HEK293T (cell line): ENCODE measurements at regions not wholly inside any gene's neighbourhood (a gene's known extent, or its start where the extent isn't known, plus 50 kb on each side); places are given as distances from the start of the nearest gene placed in this dataset.
"Not testable (repeated sequence)": the region's sequence is repeated elsewhere in the genome, so short reads cannot be mapped to it uniquely, and the experiment has no call there.

Source experiments
- CTCF ChIA-PET: fragments of 350-600 bp; formaldehyde crosslinking; extraction: SDS; loops from one replicate; lab custom pipeline; 2021; ENCODE audit warnings: antibody characterized with exemption, inconsistent platforms; lab: Yijun Ruan, JAX
- POLR2A ChIA-PET: fragments of 350-600 bp; formaldehyde crosslinking; extraction: SDS; loops from one replicate; lab custom pipeline; 2020; ENCODE audit warnings: antibody characterized with exemption, inconsistent platforms; lab: Yijun Ruan, JAX
- DNase-seq: peaks from one replicate; pipeline ENCODE4 v3.0.0; 2012; ENCODE audit warnings: mixed read lengths; ENCODE audit errors: extremely low spot score
- ARNT ChIP-seq: fragments of 450-650 bp; IDR thresholded peaks from 2 replicates; pipeline ENCODE4 v1.6.1; 2017; ENCODE audit warnings: mild to moderate bottlenecking
- BHLHE40 ChIP-seq: fragments of 450-650 bp; IDR thresholded peaks from 2 replicates; pipeline ENCODE4 v1.6.1; 2016; ENCODE audit warnings: mild to moderate bottlenecking, moderate library complexity, borderline replicate concordance
- CTBP1 ChIP-seq: fragments of 450-650 bp; IDR thresholded peaks from 2 replicates; pipeline ENCODE4 v1.6.1; 2016; ENCODE audit warnings: borderline replicate concordance
- ELF4 ChIP-seq: fragments of 450-650 bp; IDR thresholded peaks from 2 replicates; pipeline ENCODE4 v1.6.1; 2017; ENCODE audit warnings: antibody characterized with exemption
- FOXA1 ChIP-seq: fragments of 450-650 bp; IDR thresholded peaks from 2 replicates; pipeline ENCODE4 v1.6.1; 2016; ENCODE audit warnings: mild to moderate bottlenecking
- FOXK2 ChIP-seq: fragments of 450-650 bp; IDR thresholded peaks from 2 replicates; pipeline ENCODE4 v1.6.1; 2016; ENCODE audit warnings: mild to moderate bottlenecking
- FOXM1 ChIP-seq: fragments of 450-650 bp; IDR thresholded peaks from 2 replicates; pipeline ENCODE4 v1.6.1; 2017; ENCODE audit warnings: mild to moderate bottlenecking, borderline replicate concordance
- HDGF ChIP-seq: fragments of 450-650 bp; IDR thresholded peaks from 2 replicates; pipeline ENCODE4 v1.6.1; 2017; ENCODE audit warnings: antibody characterized with exemption, borderline replicate concordance
- L3MBTL2 ChIP-seq: fragments of 450-650 bp; conservative IDR thresholded peaks from 2 replicates; pipeline ENCODE4 v1.6.1; 2016; ENCODE audit warnings: mild to moderate bottlenecking
- LEF1 ChIP-seq: fragments of 450-650 bp; IDR thresholded peaks from 2 replicates; pipeline ENCODE4 v1.6.1; 2017; ENCODE audit warnings: mild to moderate bottlenecking, borderline replicate concordance
- NFRKB ChIP-seq: fragments of 450-650 bp; IDR thresholded peaks from 2 replicates; pipeline ENCODE4 v1.6.1; 2016; ENCODE audit warnings: mild to moderate bottlenecking, moderate library complexity
- PKNOX1 ChIP-seq: fragments of 450-650 bp; IDR thresholded peaks from 2 replicates; pipeline ENCODE4 v1.6.1; 2016
- SP1 ChIP-seq: fragments of 450-650 bp; IDR thresholded peaks from 2 replicates; pipeline ENCODE4 v1.6.1; 2017
- SUZ12 ChIP-seq: fragments of 450-650 bp; IDR thresholded peaks from 2 replicates; pipeline ENCODE4 v1.6.1; 2016; ENCODE audit warnings: mild to moderate bottlenecking
- TARDBP ChIP-seq: fragments of 450-650 bp; IDR thresholded peaks from 2 replicates; pipeline ENCODE4 v1.6.1; 2016
- ZNF384 ChIP-seq: fragments of 450-650 bp; IDR thresholded peaks from 2 replicates; pipeline ENCODE4 v1.6.1; 2016

- TF ChIP-seq BHLHE40 (no peak), ARNT (no peak), ZNF384 (no peak), L3MBTL2 (no peak), ELF4 (no peak), CTBP1 (no peak), FOXA1 (no peak), HDGF (no peak), SUZ12 (no peak), TARDBP (no peak), FOXK2 (no peak), SP1 (no peak), PKNOX1 (no peak), LEF1 (no peak), FOXM1 (no peak), NFRKB (no peak)
- CTCF ChIA-PET, result no interaction called here
- POLR2A ChIA-PET, result no interaction called here
- DNase-seq, result no peak
Observed at GRCh38 chr5:86565197-86565789, 52.4 kb upstream of the COX7C start.

GRCh38 chr5:86566030-86566429 is 51.7 kb upstream of the COX7C start:
- DNase-seq, POLR2A ChIA-PET, CTCF ChIA-PET: not testable (repeated sequence)
